Colonic mucosa (tissue), 4 donors: ENCODE measurements at regions not wholly inside any gene's neighbourhood (a gene's known extent, or its start where the extent isn't known, plus 50 kb on each side); places are given as distances from the start of the nearest gene placed in this dataset.
"Not testable (repeated sequence)": the region's sequence is repeated elsewhere in the genome, so short reads cannot be mapped to it uniquely, and the experiment has no call there.

ENCODE experiments used
- DNase-seq: peaks from one replicate; pipeline ENCODE4 v3.0.0-alpha.2; 2020
- H3K27ac ChIP-seq: fragments of 200-600 bp; one replicate; pipeline ENCODE4 v1.8.0; 2021
- H3K27me3 ChIP-seq: fragments of 200-600 bp; one replicate; pipeline ENCODE4 v1.8.0; 2021
- H3K36me3 ChIP-seq: fragments of 200-600 bp; one replicate; pipeline ENCODE4 v1.8.0; 2021
- H3K4me1 ChIP-seq: fragments of 200-600 bp; one replicate; pipeline ENCODE4 v1.8.0; 2021; ENCODE audit warnings: mild to moderate bottlenecking
- H3K4me3 ChIP-seq: fragments of 200-600 bp; one replicate; pipeline ENCODE4 v1.8.0; 2021
- H3K9ac ChIP-seq, 2 donors: one replicate each; pipeline ENCODE4 v1.7.0; 2013; ENCODE audit warnings: control low read depth in 2 of 2, low read depth in 2 of 2, low read length in 2 of 2
- H3K9me3 ChIP-seq: fragments of 200-600 bp; one replicate; pipeline ENCODE4 v1.8.0; 2021
- intact Hi-C: fragments of 100-400 bp; cut with DNase I; formaldehyde crosslinking; loops from one replicate; pipeline ENCODE4 v1.14.1; 2022
- TF ChIP-seq, protein P1 (sequence below): fragments of 200-600 bp; IDR thresholded peaks from one replicate; pipeline ENCODE4 v1.8.0; 2022; ENCODE audit warnings: antibody characterized with exemption, mild to moderate bottlenecking
- donor health status: healthy.
- donor health status: DM: no; HTN: no; CAD: no.
- donor health status: DM: no; HTN: no; CAD: no.

DNA sequence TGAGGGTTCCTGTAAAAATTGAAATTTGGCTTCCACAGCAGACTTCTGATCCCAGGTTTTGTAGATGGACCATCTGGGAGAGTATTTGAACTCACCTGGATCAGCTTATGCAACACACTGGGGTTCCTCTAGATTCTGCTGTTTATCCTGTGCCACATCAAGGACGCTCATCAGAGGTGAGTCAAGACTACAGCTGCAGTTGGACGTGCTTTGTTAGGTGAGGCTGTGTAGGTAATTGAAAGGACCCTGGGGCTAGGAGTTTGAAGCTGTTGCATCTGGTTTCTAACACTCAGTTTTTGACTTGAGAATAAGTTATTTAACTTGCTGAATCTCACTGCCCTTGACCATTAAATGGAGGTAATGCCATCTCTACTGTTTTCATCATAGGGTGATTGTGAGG, 394.2 kb downstream of the EDEM1 start:
- Histone ChIP-seq H3K9ac (no peak overlapping the region), H3K4me3 (no peak overlapping the region), H3K27me3 (no peaks in the 10 kb centered on the region), H3K27ac (no peak overlapping the region), H3K9me3 (no peaks in the 10 kb centered on the region), H3K4me1 (no peaks in the 10 kb centered on the region), H3K36me3 (no peaks in the 10 kb centered on the region)
- TF ChIP-seq, protein P1, sequence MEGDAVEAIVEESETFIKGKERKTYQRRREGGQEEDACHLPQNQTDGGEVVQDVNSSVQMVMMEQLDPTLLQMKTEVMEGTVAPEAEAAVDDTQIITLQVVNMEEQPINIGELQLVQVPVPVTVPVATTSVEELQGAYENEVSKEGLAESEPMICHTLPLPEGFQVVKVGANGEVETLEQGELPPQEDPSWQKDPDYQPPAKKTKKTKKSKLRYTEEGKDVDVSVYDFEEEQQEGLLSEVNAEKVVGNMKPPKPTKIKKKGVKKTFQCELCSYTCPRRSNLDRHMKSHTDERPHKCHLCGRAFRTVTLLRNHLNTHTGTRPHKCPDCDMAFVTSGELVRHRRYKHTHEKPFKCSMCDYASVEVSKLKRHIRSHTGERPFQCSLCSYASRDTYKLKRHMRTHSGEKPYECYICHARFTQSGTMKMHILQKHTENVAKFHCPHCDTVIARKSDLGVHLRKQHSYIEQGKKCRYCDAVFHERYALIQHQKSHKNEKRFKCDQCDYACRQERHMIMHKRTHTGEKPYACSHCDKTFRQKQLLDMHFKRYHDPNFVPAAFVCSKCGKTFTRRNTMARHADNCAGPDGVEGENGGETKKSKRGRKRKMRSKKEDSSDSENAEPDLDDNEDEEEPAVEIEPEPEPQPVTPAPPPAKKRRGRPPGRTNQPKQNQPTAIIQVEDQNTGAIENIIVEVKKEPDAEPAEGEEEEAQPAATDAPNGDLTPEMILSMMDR: no peak
- intact Hi-C loops: no loop called here
- no peak for DNase-seq

- DNase-seq: no peak
- Histone ChIP-seq H3K9me3 (no peaks in the 10 kb centered on the region), H3K4me1 (no peaks in the 10 kb centered on the region), H3K4me3 (no peak overlapping the region), H3K36me3 (no peaks in the 10 kb centered on the region), H3K27ac (no peak overlapping the region), H3K9ac (no peak overlapping the region), H3K27me3 (no peaks in the 10 kb centered on the region)
- intact Hi-C loops: no loop called here
- TF ChIP-seq, protein P1: peak; percentile 23
These were observed 396.4 kb downstream of the EDEM1 start for GRCh38 chr3:5583920-5584319.

DNA sequence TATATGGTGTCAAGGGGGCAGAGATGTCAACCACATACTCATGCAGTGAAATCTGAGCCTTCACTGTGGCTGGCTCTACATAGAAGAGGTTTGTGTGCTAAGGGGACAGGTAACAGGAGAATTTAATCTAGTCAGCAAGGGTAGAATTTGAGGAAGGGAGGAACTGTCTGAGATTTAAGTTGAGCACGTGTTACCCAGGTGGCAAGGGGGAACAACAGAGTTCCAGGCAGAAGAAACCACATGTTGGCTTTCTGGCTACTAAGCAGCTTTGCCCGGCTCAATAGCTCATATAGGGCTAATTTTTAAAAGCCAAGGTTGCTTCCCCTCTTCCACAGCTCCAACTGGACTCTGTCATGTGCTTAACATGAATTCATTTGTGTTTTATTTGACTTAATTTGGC, 397.6 kb downstream of the EDEM1 start:
- Histone ChIP-seq H3K4me1 (no peaks in the 10 kb centered on the region), H3K9me3 (no peaks in the 10 kb centered on the region), H3K4me3 (no peak overlapping the region), H3K27me3 (no peaks in the 10 kb centered on the region), H3K9ac (no peak overlapping the region), H3K27ac (no peak overlapping the region), H3K36me3 (no peaks in the 10 kb centered on the region)
- TF ChIP-seq, protein P1: no peak
- DNase-seq: no peak
- intact Hi-C loops: no loop called here

- Histone ChIP-seq H3K4me3 (no peak overlapping the region), H3K4me1 (no peaks in the 10 kb centered on the region), H3K9ac (no peak overlapping the region), H3K9me3 (no peaks in the 10 kb centered on the region), H3K27me3 (no peaks in the 10 kb centered on the region), H3K36me3 (no peaks in the 10 kb centered on the region), H3K27ac (no peak overlapping the region)
- no peak for DNase-seq
- TF ChIP-seq, protein P1: no peak
- intact Hi-C loops: no loop called here
These were observed 419.5 kb downstream of the EDEM1 start for GRCh38 chr3:5606884-5607472.

DNA sequence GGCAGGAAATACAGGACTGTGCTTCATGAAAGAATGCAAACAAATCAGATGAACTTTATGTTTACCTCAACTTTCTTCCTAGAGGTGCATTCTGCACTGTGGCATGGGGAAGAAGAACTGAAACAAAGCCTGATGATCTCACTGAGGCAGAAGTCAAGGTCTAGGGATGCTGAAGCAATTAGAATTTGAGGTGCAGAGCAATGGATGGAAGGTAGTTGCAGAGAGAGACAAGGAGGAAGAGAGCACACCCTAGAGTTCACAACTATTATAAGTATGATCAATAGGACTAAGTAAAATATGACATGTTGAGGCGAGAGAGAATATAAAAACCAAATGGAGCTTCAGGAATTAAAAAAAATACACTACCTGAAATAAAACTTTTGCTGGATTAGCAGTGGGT, 420.1 kb downstream of the EDEM1 start:
- no peaks in the 10 kb centered on the region for H3K36me3 ChIP-seq
- no peaks in the 10 kb centered on the region for H3K9me3 ChIP-seq
- intact Hi-C loops: no loop called here
- H3K9ac ChIP-seq: no peak overlapping the region
- H3K27me3 ChIP-seq: no peaks in the 10 kb centered on the region
- DNase-seq: no peak
- no peak overlapping the region for H3K4me3 ChIP-seq
- no peaks in the 10 kb centered on the region for H3K4me1 ChIP-seq
- TF ChIP-seq, protein P1: no peak
- no peak overlapping the region for H3K27ac ChIP-seq

DNA sequence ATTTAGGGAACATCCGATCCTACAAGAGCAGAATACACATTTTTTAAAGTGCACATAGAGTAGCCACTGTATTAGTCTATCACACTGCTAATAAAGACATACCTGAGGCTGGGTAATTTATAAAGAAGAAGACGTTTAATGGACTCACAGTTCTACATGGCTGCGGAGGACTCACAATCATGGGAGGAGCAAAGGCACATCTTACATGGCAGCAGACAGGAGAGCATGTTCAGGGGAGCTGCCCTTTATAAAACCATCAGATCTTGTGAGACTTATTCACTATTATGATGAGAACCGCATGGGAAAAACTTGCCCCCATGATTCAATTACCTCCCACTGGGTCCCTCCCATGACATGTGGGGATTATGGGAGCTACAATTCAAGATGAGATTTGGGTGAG, 421.5 kb downstream of the EDEM1 start:
- H3K4me1 ChIP-seq, H3K27ac ChIP-seq, DNase-seq, H3K9me3 ChIP-seq, H3K9ac ChIP-seq, H3K27me3 ChIP-seq, H3K4me3 ChIP-seq, intact Hi-C loops, H3K36me3 ChIP-seq: not testable (repeated sequence)
